Omental fat pad (tissue), 3 donors: ENCODE measurements at regions not wholly inside any gene's neighbourhood (a gene's known extent, or its start where the extent isn't known, plus 50 kb on each side); places are given as distances from the start of the nearest gene placed in this dataset.

ENCODE experiments used
- ATAC-seq: fragments of 150-250 bp; one replicate; pipeline ENCODE4 v1.9.1; 2016; ENCODE audit warnings: mild to moderate bottlenecking, moderate library complexity; ENCODE audit not compliant: low FRiP score
- DNase-seq: peaks from one replicate; pipeline ENCODE4 v3.0.0-alpha.2; 2019; ENCODE audit warnings: low spot score
- CTCF ChIP-seq, 3 donors: fragments of 450-650 bp; IDR thresholded peaks; one replicate each; pipeline ENCODE4 v1.5.1; 2016 to 2017; ENCODE audit warnings: antibody characterized with exemption in 3 of 3, mild to moderate bottlenecking in 3 of 3, moderate library complexity in 2 of 3

- DNase-seq (no peak), ATAC-seq (no peak)
- no peak for TF ChIP-seq CTCF (IDR thresholded peaks at IDR 0.05)
Observed at GRCh38 chr3:6602329-6602728, 258.6 kb upstream of the GRM7 start.

- DNase-seq (no peak), ATAC-seq (no peak)
- TF ChIP-seq CTCF (IDR thresholded peaks at IDR 0.05): no peak
Observed at GRCh38 chr3:6605227-6605626, 255.7 kb upstream of the GRM7 start.

GRCh38 chr3:6608843-6609242 lies 252.1 kb upstream of the GRM7 start:
- DNase-seq (no peak), ATAC-seq (no peak)
- TF ChIP-seq CTCF (IDR thresholded peaks at IDR 0.05): no peak

DNA sequence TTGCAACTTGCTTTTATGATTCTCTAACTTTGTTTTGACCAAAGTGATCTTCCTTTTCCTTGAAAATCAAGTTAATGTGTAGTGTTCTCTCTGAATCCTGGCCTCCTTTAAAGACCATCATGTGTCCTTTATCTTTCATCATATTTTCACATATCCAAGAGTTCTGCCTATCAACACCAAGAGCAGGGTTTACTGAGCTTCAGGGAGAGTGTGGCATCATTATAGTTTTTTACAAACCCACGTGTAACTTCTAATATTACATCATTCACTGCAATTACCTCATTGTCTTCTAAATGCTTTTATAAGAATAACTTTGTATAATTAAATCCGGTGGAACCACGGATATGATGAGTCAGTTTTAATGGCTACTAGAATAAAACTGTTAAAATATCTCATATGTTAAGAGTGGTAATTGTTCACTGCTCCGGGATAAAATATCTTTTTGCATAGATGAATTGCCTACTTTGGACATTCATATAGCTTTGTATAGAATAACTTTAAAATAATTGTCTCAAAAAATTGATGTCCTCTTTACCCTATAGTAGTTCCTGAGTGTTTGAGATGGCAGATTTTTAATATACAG lies 248.8 kb upstream of the GRM7 start:
- DNase-seq: no peak
- no peak for ATAC-seq
- TF ChIP-seq CTCF (IDR thresholded peaks at IDR 0.05): no peak

- DNase-seq: no peak
Observed at GRCh38 chr3:6622260-6622659, 238.7 kb upstream of the GRM7 start.

GRCh38 chr3:6622712-6623111 lies 238.2 kb upstream of the GRM7 start:
- ATAC-seq: no peak
- no peak for TF ChIP-seq CTCF (IDR thresholded peaks at IDR 0.05)

More at GRCh38 chr3:6622260-6622659, 238.7 kb upstream of the GRM7 start:
- TF ChIP-seq CTCF (IDR thresholded peaks at IDR 0.05): no peak
- no peak for ATAC-seq

DNA sequence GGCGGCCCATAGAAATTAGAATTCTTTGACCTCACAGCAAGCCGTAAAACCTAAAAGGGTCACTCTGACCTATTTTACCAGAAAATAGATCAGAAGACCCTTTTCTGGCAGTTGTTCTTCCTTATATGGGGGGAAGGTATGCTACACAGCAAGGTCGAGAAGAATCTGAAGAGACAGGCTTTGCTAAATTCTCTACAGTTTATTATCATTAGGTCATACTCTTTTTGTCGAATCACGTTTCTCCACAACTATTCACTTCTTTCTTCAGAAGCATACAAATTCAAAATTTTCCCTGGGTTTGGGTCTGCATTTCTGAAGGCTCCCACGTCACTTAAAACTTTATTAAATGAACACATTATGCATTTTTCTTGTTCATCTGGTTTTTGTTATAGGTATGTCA lies 229.5 kb upstream of the GRM7 start:
- DNase-seq (no peak), ATAC-seq (no peak)
- TF ChIP-seq CTCF (IDR thresholded peaks at IDR 0.05): no peak

More at GRCh38 chr3:6622712-6623111, 238.2 kb upstream of the GRM7 start:
- DNase-seq: no peak
